ENCODE measurements at regions not wholly inside any gene's neighbourhood (a gene's known extent, or its start where the extent isn't known, plus 50 kb on each side); places are given as distances from the start of the nearest gene placed in this dataset.

GRCh38 chr6:134623401-134623800 is 305.5 kb upstream of the SGK1 start:
- DNase-seq (ENCODE audit: low read depth in 1 of 2, low spot score in 1 of 2), result peak; percentile 54 to 71
- H3K27ac ChIP-seq (replicated peaks), result no peak overlapping the region
- no peaks in the 10 kb centered on the region for H3K27me3 ChIP-seq (ENCODE audit: insufficient read depth, poor library complexity, severe bottlenecking)
- TF ChIP-seq SPI1 (IDR thresholded peaks at IDR 0.05; ENCODE audit: borderline replicate concordance, low read depth), result peak; percentile 61; the same call in 1 of the 2 replicates
- TF ChIP-seq POLR2AphosphoS5 (IDR thresholded peaks at IDR 0.05; ENCODE audit: low read depth), result peak; percentile 58; the same call in 1 of the 2 replicates
- no peak for TF ChIP-seq CTCF (IDR thresholded peaks at IDR 0.05; ENCODE audit: insufficient read depth, low read length)
- no peak for TF ChIP-seq GABPA (IDR thresholded peaks at IDR 0.05; ENCODE audit: low read depth)
- no peak overlapping the region for H3K4me3 ChIP-seq (replicated peaks; ENCODE audit: insufficient read depth, low read length)

- Histone ChIP-seq H3K27me3 (ENCODE audit: insufficient read depth, poor library complexity, severe bottlenecking) (no peaks in the 10 kb centered on the region), H3K4me3 (replicated peaks; ENCODE audit: insufficient read depth, low read length) (no peak overlapping the region), H3K27ac (replicated peaks) (no peak overlapping the region)
- TF ChIP-seq POLR2AphosphoS5 (IDR thresholded peaks at IDR 0.05; ENCODE audit: low read depth) (no peak), REST (IDR thresholded peaks at IDR 0.05; ENCODE audit: insufficient replicate concordance, low read depth) (no peak), SPI1 (IDR thresholded peaks at IDR 0.05; ENCODE audit: borderline replicate concordance, low read depth) (no peak), CTCF (IDR thresholded peaks at IDR 0.05; ENCODE audit: insufficient read depth, low read length) (no peak), GABPA (IDR thresholded peaks at IDR 0.05; ENCODE audit: low read depth) (no peak)
- DNase-seq (ENCODE audit: low read depth in 1 of 2, low spot score in 1 of 2), result no peak
Observed at GRCh38 chr6:134622382-134623173, 304.7 kb upstream of the SGK1 start.

GRCh38 chr6:134621858-134622257 is 303.9 kb upstream of the SGK1 start:
- no peaks in the 10 kb centered on the region for H3K27me3 ChIP-seq (ENCODE audit: insufficient read depth, poor library complexity, severe bottlenecking)
- DNase-seq (ENCODE audit: low read depth in 1 of 2, low spot score in 1 of 2), result no peak
- H3K27ac ChIP-seq (replicated peaks), result no peak overlapping the region
- TF ChIP-seq POLR2AphosphoS5 (IDR thresholded peaks at IDR 0.05; ENCODE audit: low read depth), result no peak
- TF ChIP-seq SPI1 (IDR thresholded peaks at IDR 0.05; ENCODE audit: borderline replicate concordance, low read depth), result no peak
- TF ChIP-seq CTCF (IDR thresholded peaks at IDR 0.05; ENCODE audit: insufficient read depth, low read length), result no peak
- no peak for TF ChIP-seq GABPA (IDR thresholded peaks at IDR 0.05; ENCODE audit: low read depth)
- no peak for TF ChIP-seq REST (IDR thresholded peaks at IDR 0.05; ENCODE audit: insufficient replicate concordance, low read depth)
- H3K4me3 ChIP-seq (replicated peaks; ENCODE audit: insufficient read depth, low read length), result no peak overlapping the region

All from HL-60 (cell line).